ENCODE measurements at regions not wholly inside any gene's neighbourhood (a gene's known extent, or its start where the extent isn't known, plus 50 kb on each side); places are given as distances from the start of the nearest gene placed in this dataset.
"Not testable (repeated sequence)": the region's sequence is repeated elsewhere in the genome, so short reads cannot be mapped to it uniquely, and the experiment has no call there.

- Histone ChIP-seq H3K79me2 (ENCODE audit: insufficient read depth, low read length) (no peaks in the 10 kb centered on the region), H2AFZ (ENCODE audit: low read depth, low read length) (no peak overlapping the region), H4K20me1 (ENCODE audit: insufficient read depth, low read length) (no peaks in the 10 kb centered on the region), H3K4me2 (ENCODE audit: low read length) (no peak overlapping the region), H3K9ac (ENCODE audit: low read length) (no peak overlapping the region), H3K27me3 (ENCODE audit: insufficient read depth, low read length) (no peaks in the 10 kb centered on the region), H3K36me3 (ENCODE audit: insufficient read depth, low read length) (no peaks in the 10 kb centered on the region), H3K4me3 (ENCODE audit: insufficient read depth, low read depth, low read length) (no peak overlapping the region), H3K9me3 (ENCODE audit: insufficient read depth, low read depth, low read length) (no peaks in the 10 kb centered on the region), H3K27ac (ENCODE audit: low read depth, low read length) (no peak overlapping the region), H3K4me1 (ENCODE audit: insufficient read depth, low read length) (no peaks in the 10 kb centered on the region)
- no peak for DNase-seq (ENCODE audit: low read depth)
- H3K4me1 Mint-ChIP-seq (ENCODE audit: low read depth, unreplicated experiment): no peaks in the 10 kb centered on the region
- H3K4me3 Mint-ChIP-seq (ENCODE audit: unreplicated experiment): no peak overlapping the region
- no peak for FAIRE-seq
- no peak overlapping the region for H3K27ac Mint-ChIP-seq (ENCODE audit: unreplicated experiment)
- H3K36me3 Mint-ChIP-seq (ENCODE audit: low read depth, unreplicated experiment): no peaks in the 10 kb centered on the region
- H3K9me3 Mint-ChIP-seq (ENCODE audit: unreplicated experiment): peaks cover 3% of the 10 kb centered on the region
- peaks cover 2% of the 10 kb centered on the region for H3K27me3 Mint-ChIP-seq (ENCODE audit: low read depth, unreplicated experiment)
- no peak for TF ChIP-seq CTCF (IDR thresholded peaks at IDR 0.05; ENCODE audit: insufficient read depth, low read depth, low read length)
- TF ChIP-seq EZH2 (IDR thresholded peaks at IDR 0.05; ENCODE audit: insufficient read depth, low read length): no peak
These were observed 57.8 kb downstream of the TRIL start for GRCh38 chr7:28900311-28900710.

GRCh38 chr7:28893888-28894287, 64.2 kb downstream of the TRIL start:
- no peaks in the 10 kb centered on the region for H3K9me3 ChIP-seq (ENCODE audit: insufficient read depth, low read depth, low read length)
- Mint-ChIP-seq H3K36me3 (ENCODE audit: low read depth, unreplicated experiment) (no peaks in the 10 kb centered on the region), H3K4me1 (ENCODE audit: low read depth, unreplicated experiment) (no peaks in the 10 kb centered on the region), H3K27me3 (ENCODE audit: low read depth, unreplicated experiment) (no peaks in the 10 kb centered on the region), H3K4me3 (ENCODE audit: unreplicated experiment) (no peak overlapping the region), H3K9me3 (ENCODE audit: unreplicated experiment) (peaks cover 3% of the 10 kb centered on the region), H3K27ac (ENCODE audit: unreplicated experiment) (no peak overlapping the region)
- no peak overlapping the region for H3K27ac ChIP-seq (ENCODE audit: low read depth, low read length)
- H4K20me1 ChIP-seq (ENCODE audit: insufficient read depth, low read length): no peaks in the 10 kb centered on the region
- H2AFZ ChIP-seq (ENCODE audit: low read depth, low read length): no peak overlapping the region
- FAIRE-seq: no peak
- H3K79me2 ChIP-seq (ENCODE audit: insufficient read depth, low read length): no peaks in the 10 kb centered on the region
- H3K4me3 ChIP-seq (ENCODE audit: insufficient read depth, low read depth, low read length): no peak overlapping the region
- no peak overlapping the region for H3K9ac ChIP-seq (ENCODE audit: low read length)
- H3K4me1 ChIP-seq (ENCODE audit: insufficient read depth, low read length): no peaks in the 10 kb centered on the region
- H3K27me3 ChIP-seq (ENCODE audit: insufficient read depth, low read length): no peaks in the 10 kb centered on the region
- no peaks in the 10 kb centered on the region for H3K36me3 ChIP-seq (ENCODE audit: insufficient read depth, low read length)
- no peak overlapping the region for H3K4me2 ChIP-seq (ENCODE audit: low read length)
- no peak for TF ChIP-seq CTCF (IDR thresholded peaks at IDR 0.05; ENCODE audit: insufficient read depth, low read depth, low read length)
- no peak for TF ChIP-seq EZH2 (IDR thresholded peaks at IDR 0.05; ENCODE audit: insufficient read depth, low read length)
- DNase-seq (ENCODE audit: low read depth): no peak

- not testable (repeated sequence) for H3K4me3 Mint-ChIP-seq (ENCODE audit: unreplicated experiment); H3K4me2 ChIP-seq (ENCODE audit: low read length); FAIRE-seq
These were observed 66.3 kb downstream of the TRIL start for GRCh38 chr7:28891876-28892234.

More at GRCh38 chr7:28891876-28892234, 66.3 kb downstream of the TRIL start:
- not testable (repeated sequence) for H3K27me3 Mint-ChIP-seq (ENCODE audit: low read depth, unreplicated experiment); H3K4me1 ChIP-seq (ENCODE audit: insufficient read depth, low read length); H3K9me3 ChIP-seq (ENCODE audit: insufficient read depth, low read depth, low read length); H3K9ac ChIP-seq (ENCODE audit: low read length); H3K4me3 ChIP-seq (ENCODE audit: insufficient read depth, low read depth, low read length); H3K36me3 Mint-ChIP-seq (ENCODE audit: low read depth, unreplicated experiment); H2AFZ ChIP-seq (ENCODE audit: low read depth, low read length); H3K27ac Mint-ChIP-seq (ENCODE audit: unreplicated experiment); H3K9me3 Mint-ChIP-seq (ENCODE audit: unreplicated experiment); H3K27me3 ChIP-seq (ENCODE audit: insufficient read depth, low read length); H3K4me1 Mint-ChIP-seq (ENCODE audit: low read depth, unreplicated experiment); H3K36me3 ChIP-seq (ENCODE audit: insufficient read depth, low read length); H3K79me2 ChIP-seq (ENCODE audit: insufficient read depth, low read length); DNase-seq (ENCODE audit: low read depth); H4K20me1 ChIP-seq (ENCODE audit: insufficient read depth, low read length); H3K27ac ChIP-seq (ENCODE audit: low read depth, low read length)

Data from astrocyte (in vitro differentiated cells and primary cell).